Rectal smooth muscle tissue (tissue), 1 donor: ENCODE measurements at regions not wholly inside any gene's neighbourhood (a gene's known extent, or its start where the extent isn't known, plus 50 kb on each side); places are given as distances from the start of the nearest gene placed in this dataset.
"Not testable (repeated sequence)": the region's sequence is repeated elsewhere in the genome, so short reads cannot be mapped to it uniquely, and the experiment has no call there.

ENCODE experiments used
- H3K27ac ChIP-seq: one replicate; pipeline ENCODE4 v1.7.0; 2013; ENCODE audit warnings: low read depth, low read length, inconsistent platforms
- H3K27me3 ChIP-seq: one replicate; pipeline ENCODE4 v1.7.0; 2013; ENCODE audit warnings: low read length; ENCODE audit not compliant: control insufficient read depth, insufficient read depth
- H3K36me3 ChIP-seq: one replicate; pipeline ENCODE4 v1.7.0; 2013; ENCODE audit warnings: low read length; ENCODE audit not compliant: control insufficient read depth, insufficient read depth
- H3K4me1 ChIP-seq: one replicate; pipeline ENCODE4 v1.7.0; 2013; ENCODE audit warnings: low read length; ENCODE audit not compliant: control insufficient read depth, insufficient read depth
- H3K4me3 ChIP-seq: one replicate; pipeline ENCODE4 v1.7.0; 2013; ENCODE audit warnings: low read length
- H3K9ac ChIP-seq: one replicate; pipeline ENCODE4 v1.7.0; 2013; ENCODE audit warnings: low read length

GRCh38 chrX:45554736-45555135 is 354.1 kb upstream of the DIPK2B start:
- no peaks in the 10 kb centered on the region for H3K36me3 ChIP-seq
- no peak overlapping the region for H3K27ac ChIP-seq
- no peak overlapping the region for H3K9ac ChIP-seq
- no peak overlapping the region for H3K4me3 ChIP-seq
- H3K4me1 ChIP-seq, result no peaks in the 10 kb centered on the region
- H3K27me3 ChIP-seq, result no peaks in the 10 kb centered on the region

GRCh38 chrX:45553417-45553816 is 352.7 kb upstream of the DIPK2B start:
- no peak overlapping the region for H3K4me3 ChIP-seq
- no peak overlapping the region for H3K27ac ChIP-seq
- no peaks in the 10 kb centered on the region for H3K27me3 ChIP-seq
- H3K4me1 ChIP-seq, result no peaks in the 10 kb centered on the region
- no peaks in the 10 kb centered on the region for H3K36me3 ChIP-seq
- H3K9ac ChIP-seq, result no peak overlapping the region

GRCh38 chrX:45546697-45547096 is 346.0 kb upstream of the DIPK2B start:
- not testable (repeated sequence) for H3K27ac ChIP-seq, H3K9ac ChIP-seq, H3K27me3 ChIP-seq, H3K4me1 ChIP-seq, H3K36me3 ChIP-seq, H3K4me3 ChIP-seq

GRCh38 chrX:45540181-45540580 is 339.5 kb upstream of the DIPK2B start:
- H3K27ac ChIP-seq, result no peak overlapping the region
- no peak overlapping the region for H3K4me3 ChIP-seq
- H3K9ac ChIP-seq, result no peak overlapping the region
- H3K27me3 ChIP-seq, result no peaks in the 10 kb centered on the region
- H3K4me1 ChIP-seq, result no peaks in the 10 kb centered on the region
- no peaks in the 10 kb centered on the region for H3K36me3 ChIP-seq

GRCh38 chrX:45537936-45538335 is 337.3 kb upstream of the DIPK2B start:
- H3K4me1 ChIP-seq, result no peaks in the 10 kb centered on the region
- H3K36me3 ChIP-seq, result no peaks in the 10 kb centered on the region
- no peaks in the 10 kb centered on the region for H3K27me3 ChIP-seq
- H3K4me3 ChIP-seq, result no peak overlapping the region
- no peak overlapping the region for H3K27ac ChIP-seq
- H3K9ac ChIP-seq, result no peak overlapping the region

- H3K9ac ChIP-seq, result no peak overlapping the region
- no peak overlapping the region for H3K27ac ChIP-seq
- H3K27me3 ChIP-seq, result no peaks in the 10 kb centered on the region
- no peak overlapping the region for H3K4me3 ChIP-seq
- no peaks in the 10 kb centered on the region for H3K4me1 ChIP-seq
- H3K36me3 ChIP-seq, result no peaks in the 10 kb centered on the region
Measured at GRCh38 chrX:45527834-45528233, 327.2 kb upstream of the DIPK2B start.

- Histone ChIP-seq H3K4me3 (no peak overlapping the region), H3K27me3 (no peaks in the 10 kb centered on the region), H3K27ac (no peak overlapping the region), H3K4me1 (no peaks in the 10 kb centered on the region), H3K9ac (no peak overlapping the region), H3K36me3 (no peaks in the 10 kb centered on the region)
Measured at GRCh38 chrX:45524805-45525204, 324.1 kb upstream of the DIPK2B start.

GRCh38 chrX:45524296-45524695 is 323.6 kb upstream of the DIPK2B start:
- H3K27ac ChIP-seq, result no peak overlapping the region
- H3K4me1 ChIP-seq, result no peaks in the 10 kb centered on the region
- H3K9ac ChIP-seq, result no peak overlapping the region
- H3K4me3 ChIP-seq, result no peak overlapping the region
- H3K36me3 ChIP-seq, result no peaks in the 10 kb centered on the region
- H3K27me3 ChIP-seq, result no peaks in the 10 kb centered on the region

GRCh38 chrX:45518552-45518951 is 317.9 kb upstream of the DIPK2B start:
- no peaks in the 10 kb centered on the region for H3K36me3 ChIP-seq
- no peak overlapping the region for H3K27ac ChIP-seq
- H3K27me3 ChIP-seq, result no peaks in the 10 kb centered on the region
- no peak overlapping the region for H3K9ac ChIP-seq
- H3K4me3 ChIP-seq, result no peak overlapping the region
- H3K4me1 ChIP-seq, result peaks cover 6% of the 10 kb centered on the region

- H3K4me3 ChIP-seq, result no peak overlapping the region
- no peak overlapping the region for H3K27ac ChIP-seq
- no peaks in the 10 kb centered on the region for H3K36me3 ChIP-seq
- H3K27me3 ChIP-seq, result no peaks in the 10 kb centered on the region
- H3K9ac ChIP-seq, result no peak overlapping the region
- peaks cover 6% of the 10 kb centered on the region for H3K4me1 ChIP-seq
Measured at GRCh38 chrX:45517090-45517973, 316.7 kb upstream of the DIPK2B start.

- H3K4me3 ChIP-seq, result no peak overlapping the region
- H3K4me1 ChIP-seq, result peaks cover 6% of the 10 kb centered on the region
- no peak overlapping the region for H3K27ac ChIP-seq
- no peaks in the 10 kb centered on the region for H3K36me3 ChIP-seq
- no peak overlapping the region for H3K9ac ChIP-seq
- peaks cover 4% of the 10 kb centered on the region for H3K27me3 ChIP-seq
Measured at GRCh38 chrX:45515262-45516215, 314.9 kb upstream of the DIPK2B start.

- no peak overlapping the region for H3K4me3 ChIP-seq
- no peaks in the 10 kb centered on the region for H3K36me3 ChIP-seq
- H3K27ac ChIP-seq, result no peak overlapping the region
- H3K4me1 ChIP-seq, result peaks cover 6% of the 10 kb centered on the region
- no peak overlapping the region for H3K9ac ChIP-seq
- H3K27me3 ChIP-seq, result peaks cover 6% of the 10 kb centered on the region
Measured at GRCh38 chrX:45513042-45513441, 312.4 kb upstream of the DIPK2B start.
